Neural progenitor cell (in vitro differentiated cells): ENCODE measurements at regions not wholly inside any gene's neighbourhood (a gene's known extent, or its start where the extent isn't known, plus 50 kb on each side); places are given as distances from the start of the nearest gene placed in this dataset.
"Not testable (repeated sequence)": the region's sequence is repeated elsewhere in the genome, so short reads cannot be mapped to it uniquely, and the experiment has no call there.

Experiments
- DNase-seq: peaks from one replicate; pipeline ENCODE4 v3.0.0-alpha.2; 2016; ENCODE audit warnings: low spot score
- H2AFZ ChIP-seq: fragments of 200-600 bp; sonication (generic); replicated peaks from 2 replicates; pipeline ENCODE4 v1.6.1; 2016; ENCODE audit warnings: antibody characterized with exemption
- H3F3A ChIP-seq: fragments of 200-600 bp; sonication (generic); 2 replicates; pipeline ENCODE4 v1.6.1; 2016; ENCODE audit warnings: antibody characterized with exemption, low read depth
- H3K27ac ChIP-seq: fragments of 200-600 bp; sonication (generic); 2 replicates; pipeline ENCODE4 v1.5.1; 2016; ENCODE audit warnings: mild to moderate bottlenecking
- H3K27me3 ChIP-seq: fragments of 200-600 bp; sonication (generic); 2 replicates; pipeline ENCODE4 v1.6.1; 2016; ENCODE audit warnings: mild to moderate bottlenecking, moderate library complexity
- H3K36me3 ChIP-seq: fragments of 200-600 bp; sonication (generic); 2 replicates; pipeline ENCODE4 v1.5.1; 2016
- H3K4me1 ChIP-seq: fragments of 200-600 bp; sonication (generic); 2 replicates; pipeline ENCODE4 v1.6.1; 2016; ENCODE audit warnings: mixed run types
- H3K4me2 ChIP-seq: fragments of 200-600 bp; sonication (generic); 2 replicates; pipeline ENCODE4 v1.6.1; 2016
- H3K4me3 ChIP-seq: fragments of 200-600 bp; sonication (generic); 2 replicates; pipeline ENCODE4 v1.5.1; 2016
- H3K79me2 ChIP-seq: fragments of 200-600 bp; sonication (generic); 2 replicates; pipeline ENCODE4 v1.6.1; 2016; ENCODE audit warnings: low read depth
- H3K9ac ChIP-seq: fragments of 200-600 bp; sonication (generic); 2 replicates; pipeline ENCODE4 v1.6.1; 2016
- H3K9me3 ChIP-seq: fragments of 200-600 bp; sonication (generic); 2 replicates; pipeline ENCODE4 v1.5.1; 2016; ENCODE audit warnings: low read depth
- H4K20me1 ChIP-seq: fragments of 200-600 bp; sonication (generic); 2 replicates; pipeline ENCODE4 v1.6.1; 2016; ENCODE audit warnings: low read depth
- H3K27ac Mint-ChIP-seq: 3 replicates; pipeline ENCODE4 v1.8.0; 2021; ENCODE audit warnings: mixed read lengths
- H3K27me3 Mint-ChIP-seq: 2 replicates; pipeline ENCODE4 v1.8.0; 2022; ENCODE audit warnings: low read depth, mild to moderate bottlenecking, inconsistent platforms, moderate library complexity, mixed read lengths; ENCODE audit not compliant: insufficient read depth
- H3K36me3 Mint-ChIP-seq: 3 replicates; pipeline ENCODE4 v1.8.0; 2021; ENCODE audit warnings: mixed read lengths
- H3K4me1 Mint-ChIP-seq: 3 replicates; pipeline ENCODE4 v1.8.0; 2021; ENCODE audit warnings: mixed read lengths
- H3K4me3 Mint-ChIP-seq: 3 replicates; pipeline ENCODE4 v1.8.0; 2021; ENCODE audit warnings: mild to moderate bottlenecking, moderate library complexity, mixed read lengths
- H3K9me3 Mint-ChIP-seq: 3 replicates; pipeline ENCODE4 v1.8.0; 2020; ENCODE audit warnings: mixed read lengths

GRCh38 chr22:10526079-10526478 lies 5001.9 kb upstream of the OR11H1 start:
- not testable (repeated sequence) for H4K20me1 ChIP-seq, H3K36me3 Mint-ChIP-seq, H2AFZ ChIP-seq, H3K4me3 Mint-ChIP-seq, H3K36me3 ChIP-seq, H3K4me3 ChIP-seq, H3K79me2 ChIP-seq, H3K4me2 ChIP-seq, H3K4me1 ChIP-seq, H3K9me3 ChIP-seq, H3K27ac Mint-ChIP-seq, H3K27me3 ChIP-seq, H3K9me3 Mint-ChIP-seq, DNase-seq, H3F3A ChIP-seq, H3K27ac ChIP-seq, H3K4me1 Mint-ChIP-seq, H3K27me3 Mint-ChIP-seq, H3K9ac ChIP-seq

DNA sequence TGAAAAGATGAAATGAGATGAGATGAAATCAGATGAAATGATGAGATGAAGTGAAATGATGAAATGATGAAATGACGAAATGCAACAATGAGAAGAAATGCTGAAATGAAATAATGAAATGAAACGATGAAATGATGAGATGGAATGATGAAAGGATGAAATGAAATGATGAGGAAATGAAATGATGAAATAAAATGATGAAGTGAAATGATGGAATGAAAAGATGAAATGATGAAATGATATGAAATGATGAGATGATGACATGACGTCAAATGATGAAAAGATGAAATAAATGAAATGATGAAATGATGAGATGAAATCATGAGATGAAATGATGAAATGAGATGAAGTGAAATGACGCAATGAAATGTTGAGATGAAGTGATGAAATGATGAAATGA lies 4996.9 kb upstream of the OR11H1 start:
- H3K4me3 ChIP-seq, H3K27me3 Mint-ChIP-seq, H3K27ac ChIP-seq, H3K36me3 ChIP-seq, H2AFZ ChIP-seq, DNase-seq, H3K36me3 Mint-ChIP-seq, H3K4me1 Mint-ChIP-seq, H3K4me1 ChIP-seq, H3K9me3 ChIP-seq, H3K9ac ChIP-seq, H3K27me3 ChIP-seq, H3K79me2 ChIP-seq, H3F3A ChIP-seq, H3K4me2 ChIP-seq, H3K27ac Mint-ChIP-seq, H4K20me1 ChIP-seq, H3K4me3 Mint-ChIP-seq, H3K9me3 Mint-ChIP-seq: not testable (repeated sequence)

DNA sequence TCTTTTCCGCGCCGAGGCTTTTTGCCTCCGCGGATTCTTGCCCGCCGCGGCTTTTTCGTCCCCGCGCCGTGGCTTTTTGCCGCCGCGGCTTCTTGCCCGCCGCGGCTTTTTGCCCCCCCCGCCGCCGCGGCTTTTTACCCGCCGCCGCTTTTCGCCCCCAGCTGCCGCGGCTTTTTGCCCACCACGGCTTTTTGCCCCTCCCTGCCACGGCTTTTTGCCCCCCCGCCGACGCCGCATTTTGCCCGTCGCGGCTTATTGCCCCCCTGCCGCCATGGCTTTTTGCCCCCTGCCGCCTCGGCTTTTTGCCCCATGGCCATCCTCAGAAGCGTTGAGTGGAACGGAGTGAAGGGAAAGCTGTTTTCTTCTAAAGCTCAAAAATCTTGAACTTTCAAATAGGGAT lies 4955.5 kb upstream of the OR11H1 start:
- not testable (repeated sequence) for H4K20me1 ChIP-seq, H3K4me2 ChIP-seq, H3K27me3 ChIP-seq, H3F3A ChIP-seq, H3K4me1 ChIP-seq, H3K9ac ChIP-seq, H3K4me1 Mint-ChIP-seq, H3K4me3 ChIP-seq, H3K79me2 ChIP-seq, H3K36me3 Mint-ChIP-seq, DNase-seq, H3K27ac Mint-ChIP-seq, H3K27me3 Mint-ChIP-seq, H3K27ac ChIP-seq, H3K9me3 ChIP-seq, H3K4me3 Mint-ChIP-seq, H3K9me3 Mint-ChIP-seq, H2AFZ ChIP-seq, H3K36me3 ChIP-seq

GRCh38 chr22:10601071-10601470 lies 4926.9 kb upstream of the OR11H1 start:
- H3F3A ChIP-seq, H3K4me1 Mint-ChIP-seq, H3K27ac ChIP-seq, H3K36me3 ChIP-seq, H3K4me2 ChIP-seq, H4K20me1 ChIP-seq, H3K4me3 Mint-ChIP-seq, H3K4me1 ChIP-seq, H3K4me3 ChIP-seq, H3K9ac ChIP-seq, H3K27me3 ChIP-seq, H2AFZ ChIP-seq, DNase-seq, H3K27ac Mint-ChIP-seq, H3K9me3 Mint-ChIP-seq, H3K36me3 Mint-ChIP-seq, H3K27me3 Mint-ChIP-seq, H3K9me3 ChIP-seq, H3K79me2 ChIP-seq: not testable (repeated sequence)

- H3K9me3 Mint-ChIP-seq, H3K4me1 ChIP-seq, H3K27me3 ChIP-seq, H3K27me3 Mint-ChIP-seq, H3K27ac Mint-ChIP-seq, H3K4me1 Mint-ChIP-seq, H3K79me2 ChIP-seq, H3K4me2 ChIP-seq, H3K9me3 ChIP-seq, H2AFZ ChIP-seq, H3K4me3 Mint-ChIP-seq, H3K36me3 Mint-ChIP-seq, H4K20me1 ChIP-seq, H3K9ac ChIP-seq, H3K4me3 ChIP-seq, DNase-seq, H3K27ac ChIP-seq, H3F3A ChIP-seq, H3K36me3 ChIP-seq: not testable (repeated sequence)
These were observed 4896.0 kb upstream of the OR11H1 start for GRCh38 chr22:10631961-10632360.

- not testable (repeated sequence) for H3K27me3 Mint-ChIP-seq, H3K4me1 Mint-ChIP-seq, H3K9me3 Mint-ChIP-seq, H3K36me3 Mint-ChIP-seq, H3F3A ChIP-seq, H3K27ac ChIP-seq, H3K4me3 ChIP-seq, H3K79me2 ChIP-seq, H2AFZ ChIP-seq, H3K9ac ChIP-seq, H3K4me1 ChIP-seq, H3K36me3 ChIP-seq, H3K4me3 Mint-ChIP-seq, H3K27ac Mint-ChIP-seq, H4K20me1 ChIP-seq, H3K4me2 ChIP-seq, DNase-seq, H3K9me3 ChIP-seq, H3K27me3 ChIP-seq
These were observed 4892.7 kb upstream of the OR11H1 start for GRCh38 chr22:10635341-10635740.

DNA sequence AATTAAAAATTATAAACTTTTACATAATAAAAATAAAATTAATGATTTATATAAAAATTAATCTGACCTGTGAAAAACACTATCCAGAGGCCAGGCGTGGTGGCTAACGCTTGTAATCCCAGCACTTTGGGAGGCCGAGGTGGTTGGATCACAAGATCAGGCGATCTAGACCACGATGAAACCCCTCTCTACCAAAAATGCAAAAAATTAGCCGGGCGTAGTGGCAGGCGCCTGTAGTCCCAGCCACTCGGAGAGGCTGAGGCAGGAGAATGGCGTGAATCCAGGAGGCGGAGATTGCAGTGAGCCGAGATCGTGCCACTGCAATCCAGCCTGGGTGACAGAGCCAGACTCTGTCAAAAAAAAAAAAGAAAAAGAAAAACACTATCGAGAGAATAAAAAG lies 4865.2 kb upstream of the OR11H1 start:
- not testable (repeated sequence) for H3K4me2 ChIP-seq, H3K27ac ChIP-seq, H3K27ac Mint-ChIP-seq, H3F3A ChIP-seq, H3K36me3 ChIP-seq, H3K4me1 Mint-ChIP-seq, H3K9me3 ChIP-seq, H3K27me3 ChIP-seq, DNase-seq, H3K79me2 ChIP-seq, H3K9ac ChIP-seq, H3K9me3 Mint-ChIP-seq, H2AFZ ChIP-seq, H3K27me3 Mint-ChIP-seq, H3K36me3 Mint-ChIP-seq, H3K4me3 Mint-ChIP-seq, H4K20me1 ChIP-seq, H3K4me3 ChIP-seq, H3K4me1 ChIP-seq

GRCh38 chr22:10673065-10673464 lies 4854.9 kb upstream of the OR11H1 start:
- not testable (repeated sequence) for H3K4me3 ChIP-seq, H3K27ac ChIP-seq, H3K27ac Mint-ChIP-seq, H4K20me1 ChIP-seq, H3K27me3 Mint-ChIP-seq, H3K4me1 ChIP-seq, H3K9ac ChIP-seq, H3K27me3 ChIP-seq, H3F3A ChIP-seq, H3K36me3 Mint-ChIP-seq, H3K9me3 Mint-ChIP-seq, H2AFZ ChIP-seq, DNase-seq, H3K36me3 ChIP-seq, H3K4me3 Mint-ChIP-seq, H3K79me2 ChIP-seq, H3K4me1 Mint-ChIP-seq, H3K4me2 ChIP-seq, H3K9me3 ChIP-seq

DNA sequence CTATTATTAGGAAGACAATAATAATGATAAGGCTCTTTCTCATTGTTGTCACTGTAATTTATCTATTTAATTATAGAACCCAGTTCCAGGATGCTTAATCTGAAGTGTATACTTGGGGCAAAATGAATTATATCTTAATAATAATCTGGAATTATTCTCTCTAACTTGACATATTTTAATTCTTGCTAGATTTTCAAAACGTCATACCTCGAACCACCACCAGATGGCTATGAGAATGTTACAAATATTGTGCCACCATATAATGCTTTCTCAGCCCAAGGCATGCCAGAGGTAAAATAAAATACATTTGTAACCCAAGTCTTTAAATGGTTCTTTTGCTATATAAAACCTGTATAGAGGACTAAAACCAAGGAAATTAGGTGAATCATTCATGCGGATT lies 4849.3 kb upstream of the OR11H1 start:
- DNase-seq, H3K4me3 Mint-ChIP-seq, H3K4me1 ChIP-seq, H3K9me3 ChIP-seq, H3K36me3 Mint-ChIP-seq, H3K36me3 ChIP-seq, H2AFZ ChIP-seq, H3K4me3 ChIP-seq, H3K27me3 ChIP-seq, H3K9ac ChIP-seq, H3K27ac ChIP-seq, H3K9me3 Mint-ChIP-seq, H3K4me2 ChIP-seq, H3K27ac Mint-ChIP-seq, H3K4me1 Mint-ChIP-seq, H4K20me1 ChIP-seq, H3F3A ChIP-seq, H3K79me2 ChIP-seq, H3K27me3 Mint-ChIP-seq: not testable (repeated sequence)
